H1 (cell line): ENCODE measurements at regions not wholly inside any gene's neighbourhood (a gene's known extent, or its start where the extent isn't known, plus 50 kb on each side); places are given as distances from the start of the nearest gene placed in this dataset.

ENCODE experiments used
- CTCF ChIA-PET: fragments of 300-600 bp; sonication (Branson Sonifier 250); formaldehyde crosslinking; loops from one replicate; lab custom pipeline; 2021; ENCODE audit not compliant: partially characterized antibody; lab: Charles Lee
- POLR2A ChIA-PET: fragments of 300-600 bp; sonication (Branson Sonifier 250); formaldehyde crosslinking; loops from one replicate; lab custom pipeline; 2021; ENCODE audit warnings: inconsistent platforms; ENCODE audit not compliant: partially characterized antibody; lab: Charles Lee
- DNase-seq, 2 experiments: peaks; one replicate each; pipeline versions ENCODE4 v3.0.0 to v3.0.0-alpha.2; 2010 to 2022; ENCODE audit warnings: low spot score in 2 of 2, low read depth in 1 of 2, mixed read lengths in 1 of 2
- FAIRE-seq: peaks from 2 replicates; lab custom pipeline; 2011; peaks lifted over from hg19 to GRCh38; lab: Jason Lieb, UNC
- H2AFZ ChIP-seq: 2 replicates; pipeline ENCODE4 v1.8.1; 2012; ENCODE audit warnings: low read length, inconsistent platforms
- H2AK5ac ChIP-seq: 2 replicates; pipeline ENCODE4 v1.6.1; 2013; ENCODE audit warnings: low read depth, low read length
- H2BK120ac ChIP-seq: replicated peaks from 2 replicates; pipeline ENCODE3; 2013; ENCODE audit warnings: low read depth, low read length, inconsistent platforms
- H2BK12ac ChIP-seq: 2 replicates; pipeline ENCODE4 v1.6.1; 2013; ENCODE audit warnings: low read depth, low read length
- H2BK15ac ChIP-seq: 2 replicates; pipeline ENCODE4 v1.6.1; 2013; ENCODE audit warnings: low read length
- H2BK20ac ChIP-seq: 2 replicates; pipeline ENCODE4 v1.6.1; 2013; ENCODE audit warnings: low read length
- H2BK5ac ChIP-seq: 2 replicates; pipeline ENCODE4 v1.6.1; 2013; ENCODE audit warnings: low read depth, low read length
- H3K14ac ChIP-seq: 2 replicates; pipeline ENCODE4 v1.6.1; 2013; ENCODE audit warnings: inconsistent platforms; ENCODE audit not compliant: insufficient read length
- H3K18ac ChIP-seq: 2 replicates; pipeline ENCODE4 v1.6.1; 2013; ENCODE audit warnings: low read length; ENCODE audit errors: extremely low read depth
- H3K23ac ChIP-seq: 2 replicates; pipeline ENCODE4 v1.6.1; 2013; ENCODE audit warnings: inconsistent platforms; ENCODE audit not compliant: insufficient read length
- H3K23me2 ChIP-seq: 2 replicates; pipeline ENCODE4 v1.6.1; 2013; ENCODE audit warnings: low read depth, low read length
- H3K27ac ChIP-seq: 2 replicates; pipeline ENCODE4 v1.6.1; 2011; ENCODE audit warnings: low read depth, low read length, inconsistent platforms
- H3K27me3 ChIP-seq, 4 experiments: replicated peaks in 1 of 4; 1 replicate in 1 of 4; 2 replicates in 3 of 4; pipeline versions ENCODE4 v1.6.1 to v1.8.1; 2011 to 2013; ENCODE audit warnings: low read length in 3 of 4, mild to moderate bottlenecking in 3 of 4, inconsistent platforms in 2 of 4, mixed read lengths in 2 of 4, moderate library complexity in 1 of 4; ENCODE audit not compliant: control insufficient read depth in 3 of 4, insufficient read depth in 3 of 4; ENCODE audit errors: extremely low read depth in 1 of 4
- H3K36me3 ChIP-seq, 4 experiments: 2 replicates each; pipeline versions ENCODE4 v1.6.1 to v1.8.1; 2011 to 2013; ENCODE audit warnings: mild to moderate bottlenecking in 4 of 4, low read length in 3 of 4, moderate library complexity in 2 of 4, control low read depth in 1 of 4, inconsistent platforms in 1 of 4; ENCODE audit not compliant: insufficient read depth in 4 of 4, control insufficient read depth in 2 of 4
- H3K4ac ChIP-seq: replicated peaks from 2 replicates; pipeline ENCODE3; 2013; ENCODE audit warnings: low read length, low read depth, mixed read lengths, inconsistent platforms; ENCODE audit not compliant: insufficient read length
- H3K4me1 ChIP-seq, 4 experiments: replicated peaks in 1 of 4; 1 replicate in 1 of 4; 2 replicates in 3 of 4; pipeline versions ENCODE4 v1.6.1 to v1.8.1; 2011 to 2013; ENCODE audit warnings: low read length in 3 of 4, inconsistent platforms in 2 of 4, mixed read lengths in 1 of 4; ENCODE audit not compliant: insufficient read depth in 4 of 4, control insufficient read depth in 3 of 4
- H3K4me2 ChIP-seq, 2 experiments: 2 replicates each; pipeline versions ENCODE4 v1.6.1 to v1.8.1; 2011 to 2013; ENCODE audit warnings: low read depth in 2 of 2, low read length in 2 of 2, control low read depth in 1 of 2, inconsistent platforms in 1 of 2, mild to moderate bottlenecking in 1 of 2; ENCODE audit not compliant: insufficient read depth in 1 of 2
- H3K4me3 ChIP-seq, 4 experiments: fragments of 200-600, 300-600 bp in 1 of 4; sonication (generic), shearing (Covaris generic), sonication (Bioruptor Twin) in 1 of 4; 2 replicates each; pipeline versions ENCODE4 v1.5.1 to v1.8.1; 2011 to 2016; ENCODE audit warnings: low read length in 4 of 4, low read depth in 3 of 4, control low read depth in 2 of 4, inconsistent platforms in 2 of 4, mild to moderate bottlenecking in 2 of 4, mixed read lengths in 1 of 4, moderate library complexity in 1 of 4; ENCODE audit not compliant: insufficient read depth in 2 of 4; ENCODE audit errors: extremely low read depth in 1 of 4
- H3K56ac ChIP-seq: replicated peaks from 2 replicates; pipeline ENCODE3; 2013; ENCODE audit warnings: low read depth, mild to moderate bottlenecking, mixed read lengths, low read length, inconsistent platforms; ENCODE audit not compliant: insufficient read length
- H3K79me1 ChIP-seq: 2 replicates; pipeline ENCODE4 v1.6.1; 2013; ENCODE audit warnings: low read depth, low read length, control low read depth
- H3K79me2 ChIP-seq, 2 experiments: 2 replicates each; pipeline versions ENCODE4 v1.6.1 to v1.8.1; 2012 to 2013; ENCODE audit warnings: low read length in 2 of 2, mild to moderate bottlenecking in 2 of 2, inconsistent platforms in 1 of 2; ENCODE audit not compliant: insufficient read depth in 2 of 2, control insufficient read depth in 1 of 2
- H3K9ac ChIP-seq, 4 experiments: replicated peaks in 1 of 4; 1 replicate in 1 of 4; 2 replicates in 3 of 4; pipeline versions ENCODE4 v1.6.1 to v1.8.1; 2011 to 2013; ENCODE audit warnings: low read depth in 3 of 4, low read length in 3 of 4, control low read depth in 2 of 4, mild to moderate bottlenecking in 2 of 4, moderate library complexity in 2 of 4, inconsistent platforms in 1 of 4; ENCODE audit errors: extremely low read depth in 1 of 4
- H3K9me3 ChIP-seq, 2 experiments: 2 replicates each; pipeline versions ENCODE4 v1.6.1 to v1.8.1; 2012 to 2013; ENCODE audit warnings: mild to moderate bottlenecking in 2 of 2, moderate library complexity in 2 of 2, control low read depth in 1 of 2, inconsistent platforms in 1 of 2, low read depth in 1 of 2, low read length in 1 of 2, mixed read lengths in 1 of 2; ENCODE audit not compliant: insufficient read depth in 2 of 2
- H4K20me1 ChIP-seq, 2 experiments: replicated peaks in 1 of 2; 2 replicates each; pipeline versions ENCODE3 to v1.8.1; 2011 to 2013; ENCODE audit warnings: inconsistent platforms in 2 of 2, low read length in 2 of 2, mild to moderate bottlenecking in 1 of 2; ENCODE audit not compliant: insufficient read depth in 2 of 2, control insufficient read depth in 1 of 2
- H4K5ac ChIP-seq: 2 replicates; pipeline ENCODE4 v1.6.1; 2013; ENCODE audit warnings: low read length, low read depth, mixed read lengths, inconsistent platforms; ENCODE audit not compliant: insufficient read length
- H4K8ac ChIP-seq: 2 replicates; pipeline ENCODE4 v1.8.0; 2013; ENCODE audit warnings: mild to moderate bottlenecking, moderate library complexity, low read length, inconsistent platforms; ENCODE audit not compliant: insufficient read depth; ENCODE audit errors: extremely low read depth
- H4K91ac ChIP-seq: replicated peaks from 2 replicates; pipeline ENCODE3; 2013; ENCODE audit warnings: low read length, mixed read lengths, inconsistent platforms; ENCODE audit not compliant: insufficient read length
- EGR1 ChIP-seq: IDR thresholded peaks from 2 replicates; pipeline ENCODE4 v1.6.1; 2011; ENCODE audit warnings: low read depth, low read length, borderline replicate concordance
- JUN ChIP-seq: IDR thresholded peaks from 2 replicates; pipeline ENCODE4 v1.6.1; 2011; ENCODE audit warnings: low read depth, mild to moderate bottlenecking, improper control_type of control experiment, low read length
- SIRT6 ChIP-seq: IDR thresholded peaks from one replicate; pipeline ENCODE4 v1.7.1; 2012; ENCODE audit warnings: low read length, inconsistent platforms
- SRF ChIP-seq: IDR thresholded peaks from 2 replicates; pipeline ENCODE4 v1.6.1; 2011; ENCODE audit warnings: mild to moderate bottlenecking, low read depth, low read length, moderate library complexity
- SUZ12 ChIP-seq: fragments of 200-600 bp; sonication (generic); IDR thresholded peaks from 2 replicates; pipeline ENCODE4 v1.6.1; 2012; ENCODE audit warnings: mild to moderate bottlenecking, inconsistent platforms, low read length, moderate library complexity, mixed read lengths
- TAF1 ChIP-seq: IDR thresholded peaks from 2 replicates; pipeline ENCODE4 v1.6.1; 2011; ENCODE audit warnings: mild to moderate bottlenecking, low read depth, low read length
- TF ChIP-seq, protein P1 (sequence below): IDR thresholded peaks from 2 replicates; pipeline ENCODE4 v1.6.1; 2011; ENCODE audit warnings: low read depth, mild to moderate bottlenecking, low read length; ENCODE audit not compliant: insufficient read depth

DNA sequence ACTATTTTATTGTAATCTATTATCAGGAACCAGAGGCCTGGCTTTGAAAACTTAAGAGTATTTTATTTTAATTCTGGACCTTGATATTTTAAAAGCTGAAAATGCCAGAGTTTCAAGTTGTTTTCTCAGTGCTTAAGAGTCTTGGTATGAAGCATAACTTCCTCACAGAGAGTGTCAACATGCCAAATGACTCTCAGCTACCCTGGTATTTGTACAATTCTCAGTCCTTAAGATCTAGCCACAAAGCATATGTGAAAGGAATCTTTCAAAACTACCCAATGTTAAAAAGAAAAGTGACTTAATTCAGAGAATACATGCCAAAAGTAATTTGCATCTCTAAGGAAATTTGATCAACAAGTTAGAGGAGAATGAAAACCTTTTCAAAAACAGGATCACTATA lies 171.9 kb downstream of the DKK2 start:
- CTCF ChIA-PET = no interaction called here
- Histone ChIP-seq H4K5ac (no peak overlapping the region), H2BK12ac (no peak overlapping the region), H3K27me3 (peaks cover 0 to 1% (median 0%) of the 10 kb centered on the region in 4 experiments; a peak in 1 of 7 replicates), H4K91ac (no peak overlapping the region), H3K14ac (no peak overlapping the region), H3K4me3 (no peak overlapping the region), H3K9ac (no peak overlapping the region), H3K9me3 (no peaks in the 10 kb centered on the region), H2BK120ac (no peak overlapping the region), H3K4me1 (no peaks in the 10 kb centered on the region), H4K8ac (no peak overlapping the region), H4K20me1 (no peaks in the 10 kb centered on the region), H2BK5ac (no peak overlapping the region), H3K79me1 (no peaks in the 10 kb centered on the region), H3K18ac (no peak overlapping the region), H2AFZ (no peak overlapping the region), H3K56ac (no peak overlapping the region), H3K4me2 (no peak overlapping the region), H3K27ac (no peak overlapping the region), H3K36me3 (no peaks in the 10 kb centered on the region), H3K79me2 (no peaks in the 10 kb centered on the region), H2AK5ac (no peak overlapping the region), H3K23me2 (no peaks in the 10 kb centered on the region), H3K4ac (no peak overlapping the region), H2BK15ac (no peak overlapping the region), H2BK20ac (no peak overlapping the region), H3K23ac (no peak overlapping the region)
- POLR2A ChIA-PET = no interaction called here
- TF ChIP-seq SIRT6 (no peak), JUN (no peak), SRF (no peak), SUZ12 (no peak), EGR1 (no peak), TAF1 (no peak)
- TF ChIP-seq, protein P1, sequence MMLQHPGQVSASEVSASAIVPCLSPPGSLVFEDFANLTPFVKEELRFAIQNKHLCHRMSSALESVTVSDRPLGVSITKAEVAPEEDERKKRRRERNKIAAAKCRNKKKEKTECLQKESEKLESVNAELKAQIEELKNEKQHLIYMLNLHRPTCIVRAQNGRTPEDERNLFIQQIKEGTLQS = no peak
- DNase-seq (no peak), FAIRE-seq (no peak)
